ENCODE measurements at regions not wholly inside any gene's neighbourhood (a gene's known extent, or its start where the extent isn't known, plus 50 kb on each side); places are given as distances from the start of the nearest gene placed in this dataset.

GRCh38 chr7:125084196-125084595 lies 154.6 kb upstream of the POT1 start:
- no peaks in the 10 kb centered on the region for H3K27me3 ChIP-seq (ENCODE audit: control insufficient read depth in 2 of 2, insufficient read depth in 2 of 2, low read length in 2 of 2)
- no peak overlapping the region for H3K9ac ChIP-seq (ENCODE audit: insufficient read depth in 1 of 2, low read depth in 2 of 2, low read length in 2 of 2)
- intact Hi-C loops (cut with micrococcal nuclease) (no loop called here), in situ Hi-C loops (cut with MboI) (no loop called here)
- H3K4me2 ChIP-seq (ENCODE audit: insufficient read depth, low read length), result no peak overlapping the region
- H2AFZ ChIP-seq (ENCODE audit: low read depth, low read length), result no peak overlapping the region
- no peak for DNase-seq (ENCODE audit: extremely low read depth in 1 of 4, low spot score in 3 of 4)
- no peak overlapping the region for H3K4me3 ChIP-seq
- no peaks in the 10 kb centered on the region for H3K9me3 ChIP-seq (replicated peaks; ENCODE audit: control insufficient read depth, insufficient read depth, low read depth, low read length)
- CTCF ChIA-PET (ENCODE audit: low intra/inter-chr PET ratio), result no interaction called here
- ATAC-seq, result no peak
- POLR2A ChIA-PET, result no interaction called here
- no peaks in the 10 kb centered on the region for H3K9me1 ChIP-seq (ENCODE audit: control insufficient read depth, insufficient read depth, low read length)
- H3K27ac ChIP-seq (ENCODE audit: extremely low read depth, low read depth, low read length), result no peak overlapping the region
- FAIRE-seq, result no peak
- BruUV-seq (replicated peaks), result no TSS peak
- TF ChIP-seq SLC30A9 (CRISPR knock-in tag; IDR thresholded peaks at IDR 0.05), result no peak
- no peaks in the 10 kb centered on the region for H3K4me1 ChIP-seq (replicated peaks in 1 of 2; ENCODE audit: control insufficient read depth in 2 of 2, insufficient read depth in 2 of 2, low read length in 2 of 2)
- H3K36me3 ChIP-seq (ENCODE audit: control insufficient read depth, insufficient read depth, low read length), result no peaks in the 10 kb centered on the region
- WGBS (ENCODE audit: insufficient coverage, low coverage, missing lambda C conversion rate), result 8% methylated on average over 1 of the region's 1 CpG
- H4K20me1 ChIP-seq (replicated peaks; ENCODE audit: control insufficient read depth, insufficient read depth, low read length), result no peaks in the 10 kb centered on the region
- H3K79me2 ChIP-seq (ENCODE audit: control insufficient read depth, insufficient read depth, low read length), result no peaks in the 10 kb centered on the region

GRCh38 chr7:125074141-125074540 lies 144.5 kb upstream of the POT1 start:
- H3K9me1 ChIP-seq (ENCODE audit: control insufficient read depth, insufficient read depth, low read length), result no peaks in the 10 kb centered on the region
- no peak for TF ChIP-seq ARID2 (IDR thresholded peaks at IDR 0.05)
- TF ChIP-seq CTBP1 (IDR thresholded peaks at IDR 0.05; ENCODE audit: borderline replicate concordance), result no peak
- TF ChIP-seq MCM5 (IDR thresholded peaks at IDR 0.05; ENCODE audit: low read depth), result no peak
- TF ChIP-seq BRD9 (IDR thresholded peaks at IDR 0.05; ENCODE audit: low read depth, partially characterized antibody), result no peak
- H3K9ac ChIP-seq (ENCODE audit: insufficient read depth in 1 of 2, low read depth in 2 of 2, low read length in 2 of 2), result no peak overlapping the region
- 0% methylated on average over 3 of the region's 3 CpGs for WGBS (ENCODE audit: insufficient coverage, low coverage, missing lambda C conversion rate)
- in situ Hi-C loops (cut with MboI) (no loop called here), intact Hi-C loops (cut with micrococcal nuclease) (no loop called here)
- H3K4me2 ChIP-seq (ENCODE audit: insufficient read depth, low read length), result no peak overlapping the region
- DNase-seq (ENCODE audit: extremely low read depth in 1 of 4, low spot score in 3 of 4), result no peak
- no peaks in the 10 kb centered on the region for H3K9me3 ChIP-seq (replicated peaks; ENCODE audit: control insufficient read depth, insufficient read depth, low read depth, low read length)
- no peak overlapping the region for H3K27ac ChIP-seq (ENCODE audit: extremely low read depth, low read depth, low read length)
- no peaks in the 10 kb centered on the region for H3K27me3 ChIP-seq (ENCODE audit: control insufficient read depth in 2 of 2, insufficient read depth in 2 of 2, low read length in 2 of 2)
- BruUV-seq (replicated peaks), result no TSS peak
- no peaks in the 10 kb centered on the region for H3K36me3 ChIP-seq (ENCODE audit: control insufficient read depth, insufficient read depth, low read length)
- H3K79me2 ChIP-seq (ENCODE audit: control insufficient read depth, insufficient read depth, low read length), result no peaks in the 10 kb centered on the region
- ChIA-PET CTCF (ENCODE audit: low intra/inter-chr PET ratio) (no interaction called here), POLR2A (no interaction called here)
- no peaks in the 10 kb centered on the region for H3K4me1 ChIP-seq (replicated peaks in 1 of 2; ENCODE audit: control insufficient read depth in 2 of 2, insufficient read depth in 2 of 2, low read length in 2 of 2)
- no peak overlapping the region for H2AFZ ChIP-seq (ENCODE audit: low read depth, low read length)
- no peak for ATAC-seq
- H4K20me1 ChIP-seq (replicated peaks; ENCODE audit: control insufficient read depth, insufficient read depth, low read length), result no peaks in the 10 kb centered on the region
- FAIRE-seq, result no peak
- H3K4me3 ChIP-seq, result no peak overlapping the region
